HUES64 (cell line): ENCODE measurements at regions not wholly inside any gene's neighbourhood (a gene's known extent, or its start where the extent isn't known, plus 50 kb on each side); places are given as distances from the start of the nearest gene placed in this dataset.
"Not testable (repeated sequence)": the region's sequence is repeated elsewhere in the genome, so short reads cannot be mapped to it uniquely, and the experiment has no call there.

Experiments
- H3K27ac ChIP-seq: 2 replicates; pipeline ENCODE4 v1.7.0; 2013; ENCODE audit warnings: low read depth, low read length, inconsistent platforms
- H3K27me3 ChIP-seq: 2 replicates; pipeline ENCODE4 v1.6.1; 2013; ENCODE audit warnings: mild to moderate bottlenecking, low read length; ENCODE audit not compliant: insufficient read depth
- H3K36me3 ChIP-seq: 2 replicates; pipeline ENCODE4 v1.6.1; 2013; ENCODE audit warnings: mild to moderate bottlenecking, low read length; ENCODE audit not compliant: insufficient read depth
- H3K4me1 ChIP-seq: 2 replicates; pipeline ENCODE4 v1.6.1; 2013; ENCODE audit warnings: mild to moderate bottlenecking, low read length, moderate library complexity; ENCODE audit not compliant: insufficient read depth
- H3K4me3 ChIP-seq: 2 replicates; pipeline ENCODE4 v1.5.1; 2013; ENCODE audit warnings: mild to moderate bottlenecking, low read length, moderate library complexity
- H3K9ac ChIP-seq: 2 replicates; pipeline ENCODE4 v1.6.1; 2013; ENCODE audit warnings: mild to moderate bottlenecking, low read depth, low read length
- H3K9me3 ChIP-seq: 2 replicates; pipeline ENCODE4 v1.6.1; 2013; ENCODE audit warnings: low read depth, low read length; ENCODE audit not compliant: insufficient read depth
- WGBS: fragments of 150-250, 120-280 bp; methylation state at CpG from one replicate; pipeline ENCODE4 v1.1.7; 2013; ENCODE audit warnings: missing lambda C conversion rate; 5-methylcytosine and 5-hydroxymethylcytosine counted together

DNA sequence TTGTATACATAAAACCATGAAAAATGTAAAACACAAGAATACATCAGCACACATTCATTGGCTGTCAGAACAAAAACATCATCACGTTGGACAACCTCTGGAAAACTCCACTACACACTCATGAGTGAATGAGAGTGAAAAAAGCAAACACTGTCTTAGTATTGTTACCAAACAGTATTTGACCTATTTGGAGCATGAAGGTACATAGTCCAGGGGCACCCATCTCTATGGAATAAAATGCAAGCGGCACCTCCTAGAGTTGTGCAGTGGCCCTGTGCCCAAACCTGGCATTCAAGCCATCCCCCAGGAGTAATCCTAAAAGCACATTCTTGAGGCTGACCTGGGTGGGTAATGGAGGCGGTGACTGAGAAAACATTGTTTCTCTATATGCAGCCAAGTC lies 67.0 kb upstream of the SOD1 start:
- Histone ChIP-seq H3K27me3 (no peaks in the 10 kb centered on the region), H3K36me3 (no peaks in the 10 kb centered on the region), H3K27ac (no peak overlapping the region), H3K9me3 (no peaks in the 10 kb centered on the region; the same call in 1 of the 2 replicates), H3K4me3 (no peak overlapping the region), H3K4me1 (no peaks in the 10 kb centered on the region), H3K9ac (no peak overlapping the region)
- 92% methylated on average over 3 of the region's 3 CpGs for WGBS

- Histone ChIP-seq H3K4me3 (no peak overlapping the region), H3K9me3 (no peaks in the 10 kb centered on the region), H3K36me3 (no peaks in the 10 kb centered on the region), H3K27ac (no peak overlapping the region), H3K4me1 (no peaks in the 10 kb centered on the region; the same call in 1 of the 2 replicates), H3K9ac (no peak overlapping the region), H3K27me3 (no peaks in the 10 kb centered on the region)
- WGBS = 91% methylated on average over 1 of the region's 3 CpGs
Measured at GRCh38 chr21:31589820-31590219, 69.7 kb upstream of the SOD1 start.

DNA sequence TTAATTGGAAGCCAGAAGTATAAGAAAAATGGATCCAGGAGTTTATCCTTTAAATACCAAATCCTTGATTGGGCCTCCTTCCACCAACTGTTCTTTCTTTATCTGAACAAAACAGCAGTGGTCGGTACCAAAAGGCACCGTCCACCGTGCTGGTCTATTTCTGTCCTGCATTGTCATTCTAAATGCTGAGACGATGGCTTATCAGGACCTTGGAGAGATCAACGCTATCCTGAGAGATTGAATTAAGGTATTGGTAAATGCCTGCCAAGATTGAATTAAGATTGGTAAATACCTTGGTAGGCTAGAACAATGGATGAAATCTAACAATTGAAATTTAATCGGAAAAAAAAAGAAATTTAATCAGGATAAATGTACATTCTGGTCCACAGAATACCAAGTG lies 73.4 kb upstream of the SOD1 start:
- H3K9me3 ChIP-seq = no peaks in the 10 kb centered on the region
- H3K27me3 ChIP-seq = no peaks in the 10 kb centered on the region
- H3K4me1 ChIP-seq = peaks cover 4% of the 10 kb centered on the region
- H3K36me3 ChIP-seq = no peaks in the 10 kb centered on the region
- H3K27ac ChIP-seq = no peak overlapping the region
- WGBS = 42% methylated on average over 6 of the region's 6 CpGs
- no peak overlapping the region for H3K9ac ChIP-seq
- no peak overlapping the region for H3K4me3 ChIP-seq

DNA sequence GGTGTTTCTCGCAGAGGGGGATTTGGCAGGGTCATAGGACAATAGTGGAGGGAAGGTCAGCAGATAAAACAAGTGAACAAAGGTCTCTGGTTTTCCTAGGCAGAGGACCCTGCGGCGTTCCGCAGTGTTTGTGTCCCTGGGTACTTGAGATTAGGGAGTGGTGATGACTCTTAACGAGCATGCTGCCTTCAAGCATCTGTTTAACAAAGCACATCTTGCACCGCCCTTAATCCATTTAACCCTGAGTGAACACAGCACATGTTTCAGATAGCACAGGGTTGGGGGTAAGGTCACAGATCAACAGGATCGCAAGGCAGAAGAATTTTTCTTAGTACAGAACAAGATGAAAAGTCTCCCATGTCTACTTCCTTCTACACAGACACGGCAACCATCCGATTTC lies 75.6 kb upstream of the SOD1 start:
- not testable (repeated sequence) for H3K36me3 ChIP-seq, H3K27me3 ChIP-seq, H3K9me3 ChIP-seq, H3K4me3 ChIP-seq, H3K27ac ChIP-seq, H3K9ac ChIP-seq, H3K4me1 ChIP-seq
- 67% methylated on average over 4 of the region's 9 CpGs for WGBS

DNA sequence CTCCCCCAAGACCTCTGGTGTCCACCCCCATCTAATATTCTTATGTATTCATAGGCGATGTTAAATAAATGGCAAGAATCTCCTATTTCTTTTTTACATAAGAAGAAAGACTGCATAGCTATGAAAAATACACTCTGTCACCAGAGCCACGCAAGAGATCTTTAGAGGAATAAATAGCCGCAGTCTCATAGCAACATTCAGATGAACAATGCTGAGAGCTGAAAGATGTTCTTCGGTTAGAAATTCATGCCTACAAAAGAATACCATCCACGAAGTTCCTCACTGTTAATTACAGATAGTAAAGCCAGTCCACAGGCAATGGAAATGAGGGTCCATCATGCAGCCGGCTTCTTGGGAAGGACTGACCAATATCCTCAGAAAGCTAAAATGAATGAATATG lies 76.0 kb upstream of the SOD1 start:
- no peak overlapping the region for H3K9ac ChIP-seq
- no peak overlapping the region for H3K27ac ChIP-seq
- no peaks in the 10 kb centered on the region for H3K27me3 ChIP-seq
- 91% methylated on average over 6 of the region's 6 CpGs for WGBS
- no peak overlapping the region for H3K4me3 ChIP-seq
- H3K36me3 ChIP-seq = no peaks in the 10 kb centered on the region
- no peaks in the 10 kb centered on the region for H3K9me3 ChIP-seq
- H3K4me1 ChIP-seq = peaks cover 4% of the 10 kb centered on the region

GRCh38 chr21:31580866-31581276 lies 78.6 kb upstream of the SOD1 start:
- Histone ChIP-seq H3K9ac (no peak overlapping the region), H3K27me3 (no peaks in the 10 kb centered on the region), H3K27ac (no peak overlapping the region), H3K4me1 (peaks cover 4% of the 10 kb centered on the region; the same call in 1 of the 2 replicates), H3K9me3 (no peaks in the 10 kb centered on the region), H3K36me3 (no peaks in the 10 kb centered on the region), H3K4me3 (no peak overlapping the region)
- 50% methylated on average over 3 of the region's 3 CpGs for WGBS

DNA sequence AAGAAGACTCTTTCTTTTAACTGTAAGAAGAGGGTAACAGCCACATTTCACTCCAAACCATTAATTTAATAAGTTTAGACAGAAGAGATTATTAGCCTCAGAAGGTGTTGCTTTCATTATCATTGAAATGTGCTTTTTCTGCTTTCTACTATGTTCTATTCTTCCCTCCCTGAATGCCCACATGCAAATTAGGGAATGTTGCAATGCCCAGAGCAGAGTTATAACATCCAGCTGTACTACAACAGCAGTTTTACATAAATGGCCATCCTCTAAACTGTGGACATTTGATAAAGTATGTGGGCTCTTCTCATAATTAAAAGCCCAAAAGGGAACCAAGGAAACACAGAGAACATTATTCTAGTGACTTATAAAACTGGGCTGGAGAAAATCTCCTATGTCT lies 82.2 kb upstream of the SOD1 start:
- no peak overlapping the region for H3K9ac ChIP-seq

GRCh38 chr21:31576428-31576827 lies 83.1 kb upstream of the SOD1 start:
- Histone ChIP-seq H3K27ac (no peak overlapping the region), H3K9me3 (peaks cover 10% of the 10 kb centered on the region; the same call in 1 of the 2 replicates), H3K27me3 (no peaks in the 10 kb centered on the region), H3K4me1 (no peaks in the 10 kb centered on the region), H3K4me3 (no peak overlapping the region), H3K36me3 (no peaks in the 10 kb centered on the region), H3K9ac (no peak overlapping the region)
- 91% methylated on average over 6 of the region's 6 CpGs for WGBS

More for the DNA sequence above, 82.2 kb upstream of the SOD1 start:
- Histone ChIP-seq H3K27me3 (no peaks in the 10 kb centered on the region), H3K27ac (no peak overlapping the region), H3K9me3 (peaks cover 10% of the 10 kb centered on the region; the same call in 1 of the 2 replicates), H3K4me1 (no peaks in the 10 kb centered on the region), H3K36me3 (no peaks in the 10 kb centered on the region), H3K4me3 (no peak overlapping the region)

GRCh38 chr21:31573217-31573616 lies 86.3 kb upstream of the SOD1 start:
- no peak overlapping the region for H3K27ac ChIP-seq

GRCh38 chr21:31571879-31572278 lies 87.6 kb upstream of the SOD1 start:
- Histone ChIP-seq H3K4me3 (no peak overlapping the region), H3K36me3 (no peaks in the 10 kb centered on the region), H3K4me1 (no peaks in the 10 kb centered on the region), H3K27ac (no peak overlapping the region), H3K27me3 (no peaks in the 10 kb centered on the region), H3K9ac (no peak overlapping the region), H3K9me3 (peaks cover 10% of the 10 kb centered on the region; the same call in 1 of the 2 replicates)
- WGBS = 95% methylated on average over 4 of the region's 4 CpGs

More at GRCh38 chr21:31573217-31573616, 86.3 kb upstream of the SOD1 start:
- no peaks in the 10 kb centered on the region for H3K4me1 ChIP-seq
- H3K36me3 ChIP-seq = no peaks in the 10 kb centered on the region
- H3K4me3 ChIP-seq = no peak overlapping the region
- H3K9me3 ChIP-seq = peaks cover 10% of the 10 kb centered on the region; the same call in 1 of the 2 replicates
- no peak overlapping the region for H3K9ac ChIP-seq
- no peaks in the 10 kb centered on the region for H3K27me3 ChIP-seq
- WGBS = 78% methylated on average over 2 of the region's 2 CpGs

DNA sequence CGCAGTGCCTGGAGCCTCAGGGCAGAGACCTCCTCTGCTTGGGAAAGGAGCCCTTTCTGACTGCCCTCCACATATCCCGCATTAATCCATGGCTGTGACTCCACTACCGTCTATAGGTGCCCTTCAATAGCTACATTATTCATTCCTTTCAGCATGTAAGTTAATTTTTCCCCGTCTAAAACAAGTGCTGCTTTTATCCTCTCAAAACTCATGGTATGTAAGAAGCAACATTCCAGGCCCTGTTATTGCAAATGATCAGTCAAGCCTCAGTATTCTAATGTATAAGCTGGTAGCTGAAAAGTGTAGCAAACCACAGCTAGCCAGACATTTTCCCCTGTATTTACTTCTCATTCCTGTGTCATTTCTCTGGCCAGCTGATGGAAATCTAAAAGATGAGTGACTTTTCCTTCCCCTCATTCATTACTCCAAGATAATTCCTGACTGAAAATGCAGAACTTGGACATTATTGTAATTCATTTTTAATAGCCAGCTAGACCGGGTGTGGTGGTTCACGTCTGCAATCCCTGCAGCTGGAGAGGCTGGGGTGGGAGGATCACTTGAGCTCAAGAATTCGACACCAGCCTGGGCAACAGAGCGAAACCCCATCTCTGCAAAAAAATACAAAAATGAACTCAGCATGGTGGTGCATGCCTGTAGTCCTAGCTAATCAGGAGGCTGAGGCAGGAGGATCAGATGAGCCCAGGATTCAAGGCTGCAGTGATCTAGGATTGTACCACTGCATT lies 88.5 kb upstream of the SOD1 start:
- H3K9ac ChIP-seq = no peak overlapping the region
- no peak overlapping the region for H3K4me3 ChIP-seq
- 80% methylated on average over 8 of the region's 8 CpGs for WGBS
- no peaks in the 10 kb centered on the region for H3K36me3 ChIP-seq
- no peaks in the 10 kb centered on the region for H3K27me3 ChIP-seq
- 0 out of 2 replicates have a peak, but pooled peaks cover 4% of the 10 kb centered on the region for H3K4me1 ChIP-seq
- H3K27ac ChIP-seq = no peak overlapping the region
- H3K9me3 ChIP-seq = peaks cover 10% of the 10 kb centered on the region; the same call in 1 of the 2 replicates
